SJCRH30 (cell line): ENCODE measurements at regions not wholly inside any gene's neighbourhood (a gene's known extent, or its start where the extent isn't known, plus 50 kb on each side); places are given as distances from the start of the nearest gene placed in this dataset.
"Not testable (repeated sequence)": the region's sequence is repeated elsewhere in the genome, so short reads cannot be mapped to it uniquely, and the experiment has no call there.

Source experiments
- DNase-seq, 2 experiments: peaks; one replicate each; pipeline ENCODE4 v3.0.0-alpha.2; 2015 to 2020
- H3K27ac ChIP-seq: fragments of 250-450 bp; sonication (Bioruptor Pico); 2 replicates; pipeline ENCODE4 v1.5.1; 2020; ENCODE audit warnings: mild to moderate bottlenecking, moderate library complexity
- H3K27me3 ChIP-seq: fragments of 250-450 bp; sonication (Bioruptor Pico); 2 replicates; pipeline ENCODE4 v1.5.1; 2020; ENCODE audit warnings: mild to moderate bottlenecking, moderate library complexity
- H3K36me3 ChIP-seq: fragments of 250-450 bp; sonication (Bioruptor Pico); 2 replicates; pipeline ENCODE4 v1.5.1; 2020; ENCODE audit warnings: mild to moderate bottlenecking, moderate library complexity
- H3K4me1 ChIP-seq: fragments of 250-450 bp; sonication (Bioruptor Pico); 2 replicates; pipeline ENCODE4 v1.5.1; 2020; ENCODE audit warnings: mild to moderate bottlenecking, moderate library complexity
- H3K4me3 ChIP-seq: fragments of 250-450 bp; sonication (Bioruptor Pico); 2 replicates; pipeline ENCODE4 v1.5.1; 2020; ENCODE audit warnings: mild to moderate bottlenecking, moderate library complexity
- H3K9me3 ChIP-seq: fragments of 250-450 bp; sonication (Bioruptor Pico); replicated peaks from 2 replicates; pipeline ENCODE4 v1.5.1; 2020; ENCODE audit warnings: mild to moderate bottlenecking, moderate library complexity

DNA sequence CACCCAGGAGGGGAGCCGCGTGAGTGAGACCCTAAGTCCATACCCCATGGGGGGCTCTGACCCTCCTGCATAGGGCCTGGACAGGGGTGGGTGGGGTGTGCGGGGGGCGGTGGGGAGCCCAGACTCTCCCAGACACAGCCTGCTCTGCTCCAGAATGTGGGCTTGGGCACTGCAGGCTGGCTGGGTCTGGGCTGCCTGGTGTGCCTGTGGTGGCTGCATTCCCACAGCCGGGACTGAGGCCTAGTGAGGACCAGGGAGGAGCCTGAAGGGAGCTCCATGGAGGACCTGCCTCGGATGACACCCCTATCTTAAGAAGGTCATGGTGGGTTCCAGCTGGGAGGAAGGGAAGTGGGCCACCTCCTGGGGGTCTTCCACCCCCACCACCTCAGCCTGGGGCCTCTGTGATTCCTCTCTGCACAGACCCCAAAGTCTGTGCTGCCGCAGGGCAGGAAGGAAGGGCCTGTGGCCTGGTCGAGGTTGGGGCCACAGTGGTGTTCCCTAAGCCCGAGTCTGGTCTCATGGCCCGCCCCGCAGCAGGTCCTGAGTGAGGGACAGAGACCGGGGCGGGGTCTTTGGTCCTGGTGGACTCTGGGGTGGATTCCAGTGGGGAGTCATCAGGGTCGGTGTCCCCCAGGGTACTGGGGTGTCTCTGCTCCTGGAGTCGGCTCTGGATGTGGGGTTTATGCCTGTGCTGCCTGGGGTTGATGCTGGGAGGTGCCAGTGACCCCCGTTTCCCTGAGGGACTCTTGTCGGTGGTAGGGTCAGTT lies 392.3 kb downstream of the TMEM121 start:
- Histone ChIP-seq H3K27me3 (no peaks in the 10 kb centered on the region), H3K36me3 (no peaks in the 10 kb centered on the region)
- DNase-seq, result no peak

DNA sequence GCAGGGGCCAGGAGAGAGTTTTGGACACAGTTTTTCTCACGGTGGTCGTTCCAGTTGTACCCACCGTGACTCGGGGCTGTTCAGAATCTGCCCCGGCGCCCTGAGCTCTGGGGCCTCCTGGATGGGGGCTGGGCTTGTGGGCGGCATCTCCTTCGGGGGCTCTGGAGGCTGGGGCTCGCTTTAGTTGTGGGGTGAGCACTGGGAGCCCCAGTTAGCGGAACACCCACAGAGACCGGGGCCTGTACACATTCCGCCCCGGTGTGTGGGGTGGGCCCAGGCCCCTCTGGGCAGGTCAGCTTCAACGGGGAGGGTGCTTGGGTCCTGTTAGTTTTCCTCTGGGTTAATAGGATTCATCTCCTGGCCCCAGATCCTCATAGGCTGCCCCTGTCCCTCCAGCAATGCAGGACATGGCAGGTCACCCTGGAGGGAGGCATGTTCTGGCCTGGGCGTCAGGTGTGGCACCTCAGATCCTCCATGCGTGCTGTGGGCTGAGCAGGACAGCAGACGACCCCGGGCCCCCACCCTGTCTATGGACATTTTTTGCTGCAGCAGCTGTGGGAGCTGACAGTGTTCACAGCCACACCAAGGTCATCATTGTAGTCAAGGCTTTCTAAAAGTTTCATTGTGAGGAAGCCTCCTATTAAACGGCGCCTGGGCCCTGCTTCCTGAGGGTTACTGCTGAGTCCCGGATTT lies 393.2 kb downstream of the TMEM121 start:
- H3K4me3 ChIP-seq, result no peak overlapping the region
- H3K27me3 ChIP-seq, result no peaks in the 10 kb centered on the region
- H3K27ac ChIP-seq, result no peak overlapping the region
- H3K9me3 ChIP-seq, result no peaks in the 10 kb centered on the region
- no peaks in the 10 kb centered on the region for H3K4me1 ChIP-seq
- no peaks in the 10 kb centered on the region for H3K36me3 ChIP-seq
- no peak for DNase-seq

More for the DNA sequence above, 392.3 kb downstream of the TMEM121 start:
- no peaks in the 10 kb centered on the region for H3K9me3 ChIP-seq
- no peak overlapping the region for H3K27ac ChIP-seq
- no peak overlapping the region for H3K4me3 ChIP-seq
- H3K4me1 ChIP-seq, result no peaks in the 10 kb centered on the region

DNA sequence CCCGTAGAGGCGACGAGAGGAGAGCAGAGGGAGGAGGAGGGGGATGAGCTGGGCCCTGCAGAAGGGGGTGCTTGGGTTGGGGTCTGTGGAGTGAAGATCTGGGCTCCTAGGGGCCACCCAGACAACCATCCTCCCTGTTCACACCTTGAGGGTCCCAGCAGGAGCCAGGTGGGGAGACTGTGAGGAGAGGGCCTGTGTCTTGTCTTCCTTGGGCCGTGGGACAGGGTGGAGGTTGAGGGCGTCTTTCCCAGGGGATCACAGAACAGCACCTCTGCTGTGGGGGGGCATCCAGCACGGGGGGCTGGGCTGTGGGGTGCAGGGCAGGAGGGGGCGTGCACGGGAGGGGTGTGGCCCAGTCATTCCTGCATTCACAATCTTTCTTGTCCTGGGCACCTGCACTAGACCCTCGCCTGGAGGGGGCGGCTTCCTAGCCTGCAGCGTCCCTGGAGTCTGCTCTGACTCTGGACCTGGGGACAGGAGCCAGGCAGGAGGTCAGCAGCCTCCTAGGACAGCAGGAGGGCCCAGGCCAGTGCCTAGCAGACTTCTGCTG lies 393.8 kb downstream of the TMEM121 start:
- H3K4me1 ChIP-seq, H3K36me3 ChIP-seq, H3K27ac ChIP-seq, H3K9me3 ChIP-seq, DNase-seq, H3K27me3 ChIP-seq, H3K4me3 ChIP-seq: not testable (repeated sequence)

DNA sequence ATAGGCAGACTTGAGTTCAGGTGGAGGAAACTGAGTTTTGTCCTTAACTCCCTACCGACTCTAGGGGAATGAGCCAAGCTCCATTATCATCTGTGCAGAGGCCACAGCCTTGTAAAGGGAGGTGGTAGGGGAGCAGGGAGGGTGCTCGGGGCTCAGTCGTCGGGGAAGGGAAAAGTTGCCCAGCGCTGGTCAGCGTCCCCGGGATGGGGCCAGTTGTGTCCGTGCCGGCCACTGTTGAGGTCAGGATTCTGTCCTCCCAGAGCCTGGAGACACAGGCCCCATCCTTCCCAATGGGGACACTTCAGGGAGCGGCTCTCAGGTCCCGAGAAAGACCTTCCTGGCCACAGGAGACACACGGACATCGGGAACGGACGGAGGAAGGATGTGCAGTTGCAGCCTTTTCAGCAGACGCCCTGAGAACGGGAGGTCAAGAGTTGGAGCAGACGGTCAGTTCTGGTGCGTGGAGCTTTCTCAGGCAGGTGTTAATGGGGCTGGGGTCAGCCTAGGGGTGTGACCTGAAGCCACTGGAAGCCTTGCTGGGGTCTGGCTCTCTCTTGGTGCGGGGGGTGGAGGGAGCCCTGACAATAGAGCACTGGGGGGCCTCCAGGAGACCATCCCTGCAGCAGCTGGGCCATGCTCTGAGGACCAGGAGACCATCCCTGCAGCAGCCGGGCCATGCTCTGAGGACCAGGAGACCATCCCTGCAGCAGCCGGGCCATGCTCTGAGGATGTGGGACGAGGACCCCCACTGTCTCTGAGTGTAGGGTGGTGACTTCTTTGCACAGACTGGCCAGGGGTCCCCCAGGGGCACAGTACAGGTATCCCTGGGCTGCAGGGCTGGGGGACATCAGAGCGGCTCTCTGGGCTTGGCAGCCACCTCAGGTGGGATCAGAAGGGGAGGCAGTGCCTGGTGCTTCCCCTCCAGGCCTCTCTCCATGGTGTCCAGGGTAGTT lies 394.7 kb downstream of the TMEM121 start:
- not testable (repeated sequence) for H3K36me3 ChIP-seq, H3K4me1 ChIP-seq, H3K27me3 ChIP-seq, H3K9me3 ChIP-seq, H3K27ac ChIP-seq, DNase-seq, H3K4me3 ChIP-seq

DNA sequence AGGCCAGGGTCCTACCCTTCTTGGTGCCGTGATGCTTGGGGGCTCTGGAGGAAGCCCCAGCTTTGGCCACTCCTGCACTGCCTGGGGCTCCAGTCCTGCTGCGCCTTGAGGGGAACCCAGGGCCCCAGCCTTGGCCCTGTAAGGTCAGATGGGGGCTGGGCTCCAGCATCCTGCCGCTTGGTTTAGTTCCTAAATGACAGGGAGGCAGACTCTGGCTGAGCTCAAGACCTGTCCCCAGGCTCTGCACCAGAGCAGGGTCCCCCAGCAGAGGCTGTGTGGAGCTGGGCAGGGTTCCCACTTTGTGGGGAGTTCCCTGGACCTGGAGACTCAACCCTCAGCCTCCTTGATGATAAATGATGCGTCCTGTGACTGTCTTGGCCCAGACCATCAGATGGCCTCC lies 395.4 kb downstream of the TMEM121 start:
- H3K36me3 ChIP-seq, H3K4me3 ChIP-seq, DNase-seq, H3K27ac ChIP-seq, H3K9me3 ChIP-seq, H3K27me3 ChIP-seq, H3K4me1 ChIP-seq: not testable (repeated sequence)

DNA sequence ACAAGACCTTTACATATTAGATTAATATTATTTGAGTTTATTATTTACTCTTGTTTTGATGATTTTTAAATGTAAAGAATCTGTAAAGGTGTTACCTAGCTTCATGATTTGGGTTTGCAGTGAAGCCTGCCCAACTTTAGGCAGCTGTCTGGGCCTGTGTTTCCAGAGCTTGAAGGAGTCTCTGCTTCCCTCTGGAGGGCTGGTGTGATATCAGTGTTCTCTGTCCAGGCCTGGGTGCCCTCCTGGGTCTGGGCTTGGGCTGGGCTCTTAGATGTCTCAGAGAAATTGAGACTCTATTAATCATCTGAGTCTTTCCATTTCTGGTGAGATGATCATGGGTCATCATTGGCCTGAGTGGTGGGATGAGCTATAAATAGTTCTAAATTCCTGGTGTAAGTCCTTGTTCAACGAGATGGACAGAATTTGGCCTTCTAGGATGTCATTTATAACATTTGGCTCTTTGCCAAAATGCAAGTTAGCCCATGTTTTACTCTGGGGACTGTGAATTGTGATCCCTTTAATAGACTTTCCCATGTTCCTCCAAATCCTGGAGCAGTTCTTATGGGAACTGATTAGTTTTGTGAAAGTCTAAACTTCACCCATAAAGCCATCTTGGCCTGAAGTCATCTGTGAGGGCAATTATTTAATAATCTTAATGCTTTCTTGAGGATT lies 397.3 kb downstream of the TMEM121 start:
- H3K36me3 ChIP-seq, DNase-seq, H3K4me3 ChIP-seq, H3K9me3 ChIP-seq, H3K27me3 ChIP-seq, H3K4me1 ChIP-seq, H3K27ac ChIP-seq: not testable (repeated sequence)

DNA sequence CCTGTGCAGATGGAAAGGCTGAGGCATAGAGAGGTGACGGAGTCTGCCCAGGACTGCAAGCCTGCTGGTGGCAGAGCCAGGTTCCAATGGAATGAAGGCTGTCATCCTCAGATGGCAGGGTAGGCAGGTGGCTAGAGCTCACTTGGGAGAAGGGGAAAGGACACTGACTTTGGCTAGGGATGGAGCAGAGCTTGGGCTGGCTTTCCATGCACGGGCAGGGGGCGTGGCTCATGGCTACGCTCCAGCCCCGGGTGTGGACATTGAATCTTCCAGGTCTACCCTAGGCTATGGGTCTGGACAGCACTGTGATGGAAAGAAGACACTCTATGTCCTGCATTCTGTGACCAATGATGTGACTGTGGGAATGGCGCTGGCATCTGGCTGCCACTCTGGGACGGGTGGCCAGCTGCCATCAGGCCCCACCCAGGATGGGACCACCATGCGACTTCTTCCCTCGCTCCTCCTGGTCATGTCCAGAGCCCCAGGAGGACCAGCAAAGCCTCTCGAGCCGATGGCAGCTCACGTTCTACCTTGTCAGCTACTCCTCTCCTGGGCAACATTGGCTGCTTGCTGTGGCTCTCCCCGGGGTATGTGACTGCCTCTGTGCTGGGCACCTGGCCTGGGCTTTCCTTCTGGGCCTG lies 398.7 kb downstream of the TMEM121 start:
- H3K27me3 ChIP-seq, result no peaks in the 10 kb centered on the region
- no peaks in the 10 kb centered on the region for H3K9me3 ChIP-seq
- no peak overlapping the region for H3K27ac ChIP-seq
- no peaks in the 10 kb centered on the region for H3K4me1 ChIP-seq
- no peak overlapping the region for H3K4me3 ChIP-seq
- no peak for DNase-seq
- no peaks in the 10 kb centered on the region for H3K36me3 ChIP-seq

DNA sequence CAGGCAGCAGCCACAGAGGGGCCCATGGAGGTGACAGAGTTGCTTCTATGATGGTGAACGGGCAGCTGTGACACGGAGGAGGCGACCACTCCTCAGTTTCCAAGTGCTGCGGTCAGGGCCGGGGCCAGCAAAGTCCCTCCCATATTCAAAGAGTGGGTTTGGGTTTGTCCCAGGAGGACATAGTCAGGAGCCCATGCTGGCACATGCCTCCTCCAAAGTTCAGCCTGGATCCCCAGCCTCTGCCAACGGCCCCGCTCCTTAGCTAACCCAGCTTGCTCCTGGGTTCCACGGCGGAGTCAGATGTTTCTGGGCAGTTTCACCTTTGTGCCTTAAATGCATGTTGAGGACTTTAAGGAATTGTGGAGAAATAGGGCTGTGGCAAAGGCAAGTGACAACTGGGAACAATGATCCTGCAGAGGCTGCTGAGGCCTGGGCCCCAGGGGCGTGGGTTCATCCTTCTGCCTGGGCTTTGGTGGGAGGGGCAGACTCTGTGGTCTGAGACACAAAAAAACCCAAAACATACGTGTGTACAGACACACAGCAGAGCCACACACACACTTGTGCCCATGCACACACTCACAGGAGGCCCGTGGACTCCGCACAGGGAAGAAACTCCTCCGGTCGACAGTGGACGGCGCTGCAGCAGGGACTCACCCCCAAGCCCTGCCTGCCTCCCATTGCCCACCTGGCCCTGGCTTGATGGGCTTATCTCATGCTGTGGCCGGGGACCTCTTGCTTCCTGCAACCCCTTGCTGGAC lies 399.4 kb downstream of the TMEM121 start:
- Histone ChIP-seq H3K27ac (no peak overlapping the region), H3K4me3 (no peak overlapping the region), H3K9me3 (no peaks in the 10 kb centered on the region), H3K27me3 (no peaks in the 10 kb centered on the region), H3K4me1 (no peaks in the 10 kb centered on the region), H3K36me3 (no peaks in the 10 kb centered on the region)
- no peak for DNase-seq

DNA sequence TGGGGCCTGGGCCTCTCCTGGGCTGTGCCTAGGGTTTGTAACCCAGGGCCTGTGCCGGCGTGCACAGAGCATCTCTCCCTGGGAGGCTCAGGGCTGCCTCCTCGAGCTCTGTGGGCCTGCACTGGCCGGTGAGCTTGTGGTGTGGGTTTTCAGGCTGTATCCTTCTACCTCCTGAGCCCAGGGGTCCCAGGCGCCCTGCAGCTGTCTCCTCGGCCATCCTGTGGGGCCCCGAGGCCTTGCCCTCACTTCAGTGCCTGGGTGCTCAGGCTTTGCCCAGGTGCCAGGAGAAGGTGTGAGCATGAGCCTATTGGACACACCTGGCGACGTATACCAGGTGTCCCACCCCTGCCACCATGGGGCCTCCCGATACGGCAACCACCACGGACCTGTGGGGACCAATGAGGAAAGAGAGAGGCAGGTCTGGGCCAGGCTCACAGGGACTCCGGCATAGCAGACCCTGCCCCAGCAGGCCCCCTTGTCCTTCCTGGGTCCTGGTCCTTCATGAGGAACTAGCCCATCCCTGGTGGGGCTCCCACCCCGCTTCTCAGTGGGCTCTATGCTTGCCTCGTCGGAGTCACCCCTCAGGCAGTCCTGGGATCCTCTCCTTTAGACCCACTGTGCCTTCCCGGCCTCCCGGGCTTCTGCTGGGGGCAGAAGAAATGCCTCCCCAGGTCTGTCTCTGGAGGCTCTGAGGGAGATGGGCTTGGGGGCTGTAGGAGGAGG lies 400.2 kb downstream of the TMEM121 start:
- no peak for DNase-seq
- Histone ChIP-seq H3K4me1 (no peaks in the 10 kb centered on the region), H3K9me3 (no peaks in the 10 kb centered on the region), H3K27me3 (no peaks in the 10 kb centered on the region), H3K36me3 (no peaks in the 10 kb centered on the region), H3K4me3 (no peak overlapping the region), H3K27ac (no peak overlapping the region)

DNA sequence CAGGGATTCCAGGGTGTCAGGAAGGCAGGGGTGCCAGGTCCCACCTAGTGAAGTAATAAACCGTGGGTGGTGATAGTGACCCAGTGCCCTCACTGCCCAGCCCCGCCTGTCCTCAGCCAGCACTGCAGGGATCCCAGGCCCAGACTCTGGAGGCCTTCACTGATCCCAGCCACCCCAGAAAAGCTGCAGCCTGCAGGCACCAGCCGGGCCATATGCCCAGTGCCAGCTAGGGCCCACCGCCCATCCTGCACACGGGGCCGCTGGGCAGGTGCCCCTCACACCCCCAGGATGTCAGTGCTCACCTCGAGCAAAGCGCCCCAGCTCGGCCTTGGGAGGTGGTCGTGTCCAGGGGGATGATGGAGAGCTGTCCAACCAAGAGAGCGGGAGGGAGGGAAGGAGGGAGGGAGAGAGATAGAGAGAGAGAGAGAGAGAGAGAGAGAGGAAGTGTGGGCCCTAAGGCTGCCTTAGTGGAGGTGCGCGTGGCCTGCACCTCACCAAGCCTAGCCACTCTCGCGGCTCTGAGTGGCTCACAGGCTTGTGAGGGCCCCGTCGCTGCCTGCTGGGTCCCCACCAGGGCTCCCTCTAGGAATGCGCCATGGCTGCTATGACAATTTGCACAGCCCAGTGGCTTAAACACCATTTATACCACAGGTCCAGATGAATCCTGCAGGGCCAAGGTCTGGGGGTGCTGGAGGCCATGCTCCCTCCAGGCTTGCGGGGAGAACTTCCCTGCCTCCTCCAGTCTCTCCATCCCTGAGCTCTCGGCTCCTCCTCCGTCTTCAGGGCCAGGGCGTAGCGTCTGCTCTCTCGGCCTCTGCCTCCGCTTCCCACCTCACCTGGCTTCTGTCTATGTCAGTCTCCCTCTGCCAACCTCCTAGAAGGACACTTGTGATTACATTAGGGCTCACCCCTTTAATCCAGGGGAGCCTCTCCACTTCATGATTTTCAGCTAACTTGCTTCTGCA lies 401.0 kb downstream of the TMEM121 start:
- no peak for DNase-seq
- Histone ChIP-seq H3K27me3 (no peaks in the 10 kb centered on the region), H3K36me3 (no peaks in the 10 kb centered on the region), H3K27ac (no peak overlapping the region), H3K4me1 (no peaks in the 10 kb centered on the region), H3K9me3 (no peaks in the 10 kb centered on the region), H3K4me3 (no peak overlapping the region)

DNA sequence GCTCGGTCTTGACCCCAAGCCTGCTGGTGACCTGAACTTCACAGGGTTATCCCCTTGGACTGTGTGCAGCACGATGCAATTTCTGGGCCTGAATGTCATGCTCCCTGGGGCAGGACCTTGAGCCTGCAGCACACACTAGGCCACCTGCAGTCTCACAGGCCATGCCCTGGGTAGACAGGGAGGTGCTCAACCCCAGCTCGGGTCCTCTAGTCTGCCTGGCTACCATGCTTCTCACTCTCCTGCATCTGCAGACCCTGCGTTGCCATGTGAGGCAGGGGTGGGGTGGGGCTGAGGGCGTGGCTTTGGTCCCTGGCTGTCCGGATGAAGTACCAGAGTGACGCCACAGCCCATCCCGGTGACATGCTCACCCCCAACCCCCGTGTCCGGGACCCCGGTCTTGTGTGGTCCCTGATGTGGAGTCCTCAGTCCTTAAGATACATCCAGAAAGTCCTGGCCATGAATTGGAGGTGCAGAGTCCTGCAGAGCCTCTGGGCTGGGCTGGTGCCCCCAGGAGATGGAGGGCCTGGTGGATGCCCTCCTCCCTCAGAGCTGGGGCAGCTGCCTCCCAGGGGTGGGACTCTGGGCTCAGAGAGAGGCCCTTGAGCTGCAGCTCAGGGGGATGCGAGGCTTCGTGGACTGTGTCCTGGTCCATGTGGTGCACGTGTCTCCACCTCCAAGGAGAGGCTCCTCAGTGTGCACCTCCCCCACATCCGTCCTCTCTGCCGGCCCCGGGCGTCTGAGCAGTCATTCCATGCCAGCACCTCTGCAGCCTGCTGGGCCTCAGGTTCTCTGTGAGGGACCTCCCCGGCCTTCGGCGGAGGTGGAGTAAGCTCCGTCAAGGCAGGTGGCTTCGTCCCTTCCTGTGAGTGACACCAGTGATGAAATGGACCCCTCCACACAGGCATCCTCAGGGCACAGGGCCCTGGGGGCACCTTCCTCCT lies 402.1 kb downstream of the TMEM121 start:
- DNase-seq, result not testable (repeated sequence)

More for the DNA sequence above, 402.1 kb downstream of the TMEM121 start:
- not testable (repeated sequence) for H3K36me3 ChIP-seq, H3K9me3 ChIP-seq, H3K4me3 ChIP-seq, H3K27ac ChIP-seq, H3K27me3 ChIP-seq, H3K4me1 ChIP-seq
